Right renal pelvis (tissue), 4 donors: ENCODE measurements at regions not wholly inside any gene's neighbourhood (a gene's known extent, or its start where the extent isn't known, plus 50 kb on each side); places are given as distances from the start of the nearest gene placed in this dataset.

Source experiments
- DNase-seq, 4 donors: peaks; one replicate each; pipeline ENCODE4 v3.0.0-alpha.2; 2013; ENCODE audit warnings: low read depth in 4 of 4, low spot score in 3 of 4, missing footprints in 1 of 4

DNA sequence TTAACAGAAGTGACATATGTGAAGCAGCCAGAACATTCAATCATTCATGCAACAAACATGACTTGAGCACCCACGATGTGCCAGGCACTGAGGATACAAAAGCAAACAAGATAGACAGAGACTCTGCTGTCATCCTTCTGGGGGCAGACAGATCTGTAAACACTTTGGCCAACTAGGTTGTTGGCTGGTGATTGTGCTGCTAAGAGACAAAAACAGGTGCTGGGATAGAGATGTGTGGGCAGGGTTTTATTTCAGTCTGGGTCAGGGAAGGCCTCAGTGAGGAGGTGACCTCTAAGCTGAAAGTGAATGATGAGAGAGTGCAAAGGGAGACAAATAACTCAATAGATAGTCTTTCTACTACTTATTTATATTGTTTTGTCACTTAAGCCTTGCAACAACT is 147.0 kb upstream of the VEPH1 start:
- DNase-seq = no peak

DNA sequence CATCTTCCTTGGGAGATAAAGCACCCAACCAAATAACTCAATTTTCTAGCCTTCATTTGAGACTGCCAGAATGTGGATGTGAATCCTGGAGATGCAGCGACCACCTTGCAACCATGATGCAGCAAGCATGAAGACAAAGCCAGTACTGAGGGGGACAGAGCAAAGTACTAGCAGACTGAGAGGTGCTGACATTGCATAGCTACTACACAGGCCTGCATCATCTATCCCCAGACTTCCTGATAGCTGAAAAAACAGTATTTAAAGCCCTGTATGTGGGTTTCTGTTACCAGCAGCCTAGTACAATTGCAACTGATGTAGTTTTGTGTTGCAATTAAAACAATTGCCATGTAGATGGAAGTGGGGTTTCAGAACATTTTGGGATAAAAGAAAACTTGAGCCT is 146.3 kb upstream of the VEPH1 start:
- DNase-seq = no peak

GRCh38 chr3:157647820-157648219 is 144.6 kb upstream of the VEPH1 start:
- no peak for DNase-seq

- DNase-seq = no peak
Observed at GRCh38 chr3:157639756-157640426, 136.7 kb upstream of the VEPH1 start.

DNA sequence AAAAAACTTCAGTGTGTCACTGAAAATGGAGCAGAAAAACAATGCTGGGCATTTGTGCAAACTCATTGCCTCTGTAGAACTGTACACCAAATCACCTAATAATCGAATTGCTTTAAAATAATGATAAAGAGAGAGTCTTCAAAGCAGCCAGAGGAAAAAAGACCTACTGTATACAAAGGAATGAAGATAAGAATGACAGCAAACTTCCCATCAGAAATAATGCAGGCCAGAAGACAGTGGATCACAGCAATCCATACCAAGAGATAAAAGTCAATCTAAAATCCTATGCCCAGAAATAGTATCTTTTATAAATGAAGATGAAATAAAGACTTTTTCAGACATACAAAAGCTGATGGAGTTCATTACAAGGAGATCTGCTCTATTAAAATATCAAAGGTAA is 134.7 kb upstream of the VEPH1 start:
- no peak for DNase-seq

DNA sequence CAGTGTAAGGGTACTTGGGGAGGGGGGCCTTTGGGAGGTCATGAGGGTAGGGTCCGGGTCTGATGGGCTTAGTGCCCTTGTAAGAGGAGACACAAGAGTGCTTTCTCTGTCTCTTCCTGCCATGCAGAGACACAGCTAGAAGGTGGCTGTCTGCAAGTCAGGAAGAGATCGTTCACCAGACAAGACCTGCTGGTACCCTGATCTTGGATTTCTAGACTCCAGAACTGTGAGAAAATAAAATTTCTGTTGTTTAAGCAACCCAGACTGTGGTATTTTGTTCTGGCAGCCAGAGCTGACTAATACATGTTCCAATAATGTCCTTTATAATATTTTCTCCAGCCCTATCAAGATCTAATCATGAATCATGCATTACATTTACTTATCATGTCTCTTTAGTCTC is 130.0 kb upstream of the VEPH1 start:
- no peak for DNase-seq

GRCh38 chr3:157632075-157632474 is 128.9 kb upstream of the VEPH1 start:
- no peak for DNase-seq

GRCh38 chr3:157631478-157631877 is 128.3 kb upstream of the VEPH1 start:
- no peak for DNase-seq

- no peak for DNase-seq
Observed at GRCh38 chr3:157626817-157627216, 123.6 kb upstream of the VEPH1 start.

DNA sequence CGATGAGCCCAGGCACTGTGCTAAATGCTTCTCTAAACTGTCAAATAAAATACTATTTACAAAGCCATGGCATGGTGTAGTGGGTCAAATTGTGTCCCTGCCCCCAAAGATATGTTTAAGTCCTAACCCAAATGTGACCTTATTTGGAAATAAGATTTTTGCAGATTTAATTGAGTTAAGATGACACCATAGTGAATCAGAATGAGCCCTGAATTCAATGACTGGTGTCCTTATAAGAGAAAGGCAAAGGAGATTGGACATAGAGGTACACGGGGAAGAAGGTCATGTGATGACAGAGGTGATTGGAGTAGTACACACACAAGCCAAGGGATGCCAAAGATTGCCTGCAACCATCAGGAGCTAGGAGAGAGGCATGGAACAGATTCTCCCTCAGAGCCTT is 121.6 kb upstream of the VEPH1 start:
- no peak for DNase-seq

DNA sequence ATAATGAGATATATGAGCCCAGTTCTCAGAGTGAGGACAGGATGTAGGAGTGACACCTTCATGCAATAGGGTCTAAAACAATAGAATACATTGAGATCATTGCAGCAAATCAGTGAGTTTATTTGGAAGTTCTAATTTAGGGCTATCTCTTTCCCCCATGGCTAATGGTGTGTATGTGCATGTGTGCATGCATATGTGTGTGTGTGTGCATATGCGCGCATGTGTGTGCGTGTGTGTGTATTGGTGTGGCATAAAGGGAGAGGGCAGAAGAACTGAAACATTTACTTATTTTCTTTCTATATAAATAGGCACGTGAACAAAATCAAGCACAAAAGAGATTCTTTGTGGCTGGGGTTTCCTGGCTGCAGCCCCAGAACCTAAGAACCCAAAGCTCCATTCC is 115.7 kb upstream of the VEPH1 start:
- no peak for DNase-seq

DNA sequence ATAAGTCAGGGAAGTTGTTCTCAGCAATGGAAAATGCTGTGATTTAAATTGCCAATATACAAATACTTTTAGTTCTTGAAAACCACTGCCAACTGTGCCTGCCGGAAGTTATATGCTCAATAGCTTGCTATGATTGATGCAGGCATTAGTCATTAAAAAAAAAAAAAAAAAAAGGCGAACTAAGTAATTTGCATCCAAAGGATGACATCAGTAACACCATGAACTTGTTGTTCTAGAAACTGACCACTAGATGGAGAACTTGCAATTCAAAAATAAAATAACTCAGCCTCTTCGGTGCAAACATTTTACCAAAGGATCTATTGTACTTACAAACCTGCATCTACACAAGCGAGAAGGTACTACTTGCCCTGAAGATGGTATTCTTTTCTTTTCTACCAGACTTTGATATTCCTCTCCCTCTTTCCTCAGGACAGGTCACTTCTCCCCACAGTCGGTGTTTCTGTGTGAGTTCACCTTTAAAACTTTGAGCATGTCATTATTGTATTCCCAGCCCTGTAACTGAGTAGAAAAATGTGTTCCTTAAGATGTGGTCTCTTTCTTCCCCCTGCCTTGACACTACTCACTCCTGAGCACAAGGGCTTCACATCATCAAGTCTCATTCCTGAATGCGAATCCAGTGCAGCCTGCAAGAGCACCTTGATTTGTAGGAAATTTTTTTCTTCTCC is 115.0 kb upstream of the VEPH1 start:
- DNase-seq = peak in 2 of 4 donors; percentile 38 to 48

GRCh38 chr3:157614896-157615295 is 111.7 kb upstream of the VEPH1 start:
- no peak for DNase-seq

DNA sequence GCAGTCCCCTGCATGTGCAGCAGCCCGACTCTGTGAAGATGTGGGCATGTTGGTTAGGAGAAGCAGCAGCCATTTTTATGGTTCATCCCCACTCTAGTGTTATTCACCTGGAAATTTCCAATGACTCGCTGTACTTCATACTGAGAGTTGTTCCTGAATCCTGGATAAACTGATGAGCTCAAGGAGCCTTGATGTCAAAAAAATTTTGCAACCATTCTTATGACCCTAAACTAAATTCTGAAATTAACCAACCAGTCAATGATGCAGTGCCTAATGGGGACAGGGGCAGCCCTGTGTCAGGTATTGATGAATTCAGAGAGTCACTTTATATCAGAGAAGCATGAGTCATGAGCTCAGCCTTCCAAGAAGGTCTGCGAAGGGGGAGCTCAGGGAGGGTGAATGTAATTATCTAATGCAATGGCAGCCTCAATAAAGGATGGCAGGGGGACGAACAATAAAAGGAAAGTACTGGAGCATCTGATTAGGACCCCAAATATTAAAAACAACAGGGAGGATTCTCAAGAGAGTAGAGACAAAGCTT is 108.4 kb upstream of the VEPH1 start:
- DNase-seq = no peak

- no peak for DNase-seq
Observed at GRCh38 chr3:157610876-157611535, 107.8 kb upstream of the VEPH1 start.

DNA sequence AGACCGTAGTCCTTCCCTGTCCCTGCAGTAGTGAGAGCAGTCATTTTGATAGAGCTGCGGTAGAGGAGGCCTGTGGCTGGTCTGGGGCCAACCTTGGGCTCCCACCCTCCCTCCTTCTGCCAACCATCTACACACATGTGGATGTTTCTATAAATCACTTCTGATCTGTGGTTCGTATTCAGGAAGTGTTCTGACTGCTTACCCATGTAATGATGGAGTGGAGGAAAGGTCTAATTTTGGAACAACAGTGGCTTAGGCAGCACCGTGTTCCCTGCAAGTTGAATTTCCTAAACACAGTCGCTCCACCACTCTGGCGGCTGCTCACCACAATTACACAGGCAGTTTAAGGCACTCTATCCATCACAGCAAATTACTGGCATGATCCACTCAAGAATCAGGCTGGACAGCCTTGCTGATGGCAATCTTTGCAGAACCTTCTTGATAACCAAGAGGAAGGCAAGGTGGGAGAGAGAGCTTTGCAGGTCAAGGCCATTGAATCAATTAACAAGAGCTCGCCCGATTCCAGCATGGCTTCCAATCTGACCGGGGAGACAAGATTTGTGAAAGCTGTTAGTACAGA is 104.7 kb upstream of the VEPH1 start:
- no peak for DNase-seq

- DNase-seq = no peak
Observed at GRCh38 chr3:157606852-157607197, 103.6 kb upstream of the VEPH1 start.

DNA sequence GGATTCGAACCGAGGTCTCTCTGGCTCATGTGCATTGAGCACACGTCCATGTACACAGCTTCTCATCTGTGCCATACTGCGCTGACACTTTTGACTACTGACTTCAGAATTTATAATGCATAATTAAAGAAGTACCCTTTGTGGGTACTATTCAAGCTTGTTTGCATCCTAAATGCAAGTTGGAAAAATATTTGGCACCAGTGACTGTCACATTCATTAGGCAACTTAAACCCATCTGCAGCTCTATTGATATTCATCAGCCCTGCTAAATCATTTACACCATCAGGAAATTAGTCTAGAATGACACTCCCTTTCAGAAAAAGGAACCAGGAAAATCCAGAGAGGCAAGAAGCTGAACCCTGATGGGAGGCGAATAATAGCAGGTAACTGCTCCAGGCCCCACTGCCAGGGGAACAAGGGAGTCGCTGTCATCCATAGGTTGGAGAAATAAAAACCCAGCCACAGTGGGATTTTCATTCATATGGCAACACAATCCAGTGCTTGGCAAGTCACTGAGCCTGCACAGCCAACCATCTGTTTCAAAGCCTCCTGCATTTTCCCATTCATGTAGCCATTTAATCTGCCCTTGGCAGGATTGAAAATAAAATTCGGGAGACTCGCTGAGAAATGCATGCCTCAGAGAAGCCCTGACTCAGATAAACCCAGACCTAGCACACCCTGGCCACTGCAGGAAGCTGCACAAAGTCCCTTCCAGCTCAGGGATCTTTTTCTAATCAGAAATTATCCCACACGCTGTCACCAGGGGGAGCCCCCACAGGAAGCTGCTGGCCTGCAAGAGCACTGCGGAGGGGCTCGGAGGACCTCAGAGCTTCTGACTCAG is 103.0 kb upstream of the VEPH1 start:
- peak in 3 of 4 donors; percentile 17 to 36 (median 18) for DNase-seq

GRCh38 chr3:157605356-157605755 is 102.1 kb upstream of the VEPH1 start:
- no peak for DNase-seq

DNA sequence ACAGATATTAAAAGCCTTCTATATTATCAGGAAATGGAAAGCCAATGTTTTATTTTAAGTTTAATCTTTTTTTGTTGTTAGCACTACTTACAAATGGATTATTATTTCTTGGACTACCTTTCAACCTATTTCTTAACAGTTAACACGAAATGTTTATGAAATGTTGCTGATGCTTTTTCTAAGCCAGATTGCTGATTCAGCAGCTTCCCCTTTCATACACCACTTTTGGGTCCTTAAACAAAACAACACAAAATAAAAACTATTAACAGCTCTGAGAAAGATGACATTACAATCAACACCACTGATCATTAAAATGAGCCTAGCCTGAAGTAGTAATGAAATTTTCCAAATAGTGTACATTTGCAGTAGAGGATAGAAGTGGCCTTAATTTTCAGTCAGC is 99.2 kb upstream of the VEPH1 start:
- no peak for DNase-seq

DNA sequence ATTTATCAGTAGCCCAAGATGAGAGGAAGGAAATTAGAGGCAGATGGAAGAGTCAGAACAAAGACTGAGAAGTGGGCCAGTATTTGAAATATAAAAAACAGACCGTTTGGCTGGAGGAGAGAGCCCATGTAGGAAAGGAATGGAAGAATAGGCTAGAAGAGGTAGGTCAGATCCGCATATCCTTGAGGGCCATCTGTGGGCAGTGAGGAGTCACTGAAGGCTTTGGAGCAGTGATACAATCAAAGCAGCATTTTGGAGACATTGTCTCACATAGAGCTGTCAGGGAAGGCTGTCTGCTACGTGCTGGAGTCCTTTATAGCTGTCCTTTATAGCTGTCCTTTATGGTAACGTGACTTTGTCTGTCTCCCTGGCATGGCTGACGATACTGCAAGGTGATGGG is 92.0 kb upstream of the VEPH1 start:
- no peak for DNase-seq
